ENCODE measurements at regions not wholly inside any gene's neighbourhood (a gene's known extent, or its start where the extent isn't known, plus 50 kb on each side); places are given as distances from the start of the nearest gene placed in this dataset.
"Not testable (repeated sequence)": the region's sequence is repeated elsewhere in the genome, so short reads cannot be mapped to it uniquely, and the experiment has no call there.

DNA sequence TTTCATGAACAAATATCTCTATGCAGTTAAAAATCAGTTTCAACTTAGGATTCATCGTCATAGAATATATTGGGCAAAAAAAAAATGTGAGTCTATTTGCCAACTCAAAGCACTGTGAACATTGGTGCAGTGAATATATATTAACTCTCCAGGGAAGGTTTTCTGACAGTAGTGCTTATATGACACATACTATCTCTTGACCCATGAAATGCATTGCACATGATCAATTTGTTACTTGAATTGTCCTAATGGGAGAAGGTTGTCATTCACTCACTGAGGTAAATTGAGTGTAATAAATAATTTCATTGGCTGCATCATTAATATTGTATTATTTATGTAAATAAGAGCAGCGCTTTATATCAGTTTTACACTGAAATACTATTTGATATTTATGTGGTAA is 2458.5 kb downstream of the ARAP2 start:
- DNase-seq (ENCODE audit: low spot score): no peak

DNA sequence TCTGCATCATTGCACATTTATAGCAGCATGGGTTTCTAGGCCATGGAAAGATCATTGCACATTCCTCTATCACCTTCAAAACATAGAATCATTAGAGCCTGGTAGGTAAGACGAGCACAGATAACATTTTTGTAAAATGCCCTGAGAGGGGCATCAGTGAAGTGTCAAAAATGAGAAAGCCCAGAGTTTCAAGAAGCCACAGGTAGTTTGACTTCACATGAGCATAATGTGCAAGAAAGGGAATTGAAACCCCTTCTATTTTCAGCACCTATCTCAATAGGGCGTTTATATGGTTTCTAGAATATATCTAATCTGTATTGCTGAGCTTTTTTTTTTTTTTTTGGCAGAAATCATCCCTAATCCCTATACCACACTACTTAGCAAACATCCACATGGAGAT is 2441.7 kb downstream of the ARAP2 start:
- DNase-seq (ENCODE audit: low spot score): no peak

DNA sequence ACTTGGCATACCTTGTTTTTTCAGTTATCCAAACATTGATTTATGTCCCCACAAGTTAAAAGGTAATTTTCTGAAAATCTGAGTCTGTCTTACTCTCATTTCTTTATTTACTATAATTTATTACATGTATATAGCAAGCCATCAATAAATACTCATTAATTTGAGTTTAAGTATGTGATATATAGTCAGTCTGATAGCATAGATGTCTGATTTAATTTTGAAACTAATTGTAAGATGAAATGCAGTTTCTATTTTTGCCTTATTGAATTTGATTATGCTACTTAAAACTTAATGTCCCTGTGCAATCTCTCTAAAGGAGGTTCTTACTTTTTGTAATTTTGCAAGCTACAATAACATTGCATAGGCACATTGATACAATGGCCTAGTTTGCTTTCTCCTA is 2418.6 kb downstream of the ARAP2 start:
- no peak for DNase-seq (ENCODE audit: low spot score)

DNA sequence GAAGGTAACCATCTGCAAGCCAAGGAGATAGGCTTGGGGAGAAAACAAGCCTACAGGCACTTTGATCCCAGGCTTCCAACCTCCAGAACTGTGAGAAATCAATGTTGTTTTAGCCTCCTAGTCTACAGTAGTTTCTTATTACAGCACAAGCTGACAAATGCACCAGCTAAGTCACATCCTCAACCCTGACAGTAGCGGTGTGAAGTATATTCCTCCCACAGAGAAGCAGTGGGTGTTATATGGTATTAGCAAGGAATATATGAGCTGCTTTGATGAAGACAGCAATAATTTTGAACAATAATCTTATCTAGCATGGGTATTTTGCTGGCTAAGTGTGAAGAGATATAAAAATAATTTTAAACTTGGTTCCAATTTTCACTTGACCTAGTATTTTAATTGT is 2415.0 kb downstream of the ARAP2 start:
- not testable (repeated sequence) for DNase-seq (ENCODE audit: low spot score)

DNA sequence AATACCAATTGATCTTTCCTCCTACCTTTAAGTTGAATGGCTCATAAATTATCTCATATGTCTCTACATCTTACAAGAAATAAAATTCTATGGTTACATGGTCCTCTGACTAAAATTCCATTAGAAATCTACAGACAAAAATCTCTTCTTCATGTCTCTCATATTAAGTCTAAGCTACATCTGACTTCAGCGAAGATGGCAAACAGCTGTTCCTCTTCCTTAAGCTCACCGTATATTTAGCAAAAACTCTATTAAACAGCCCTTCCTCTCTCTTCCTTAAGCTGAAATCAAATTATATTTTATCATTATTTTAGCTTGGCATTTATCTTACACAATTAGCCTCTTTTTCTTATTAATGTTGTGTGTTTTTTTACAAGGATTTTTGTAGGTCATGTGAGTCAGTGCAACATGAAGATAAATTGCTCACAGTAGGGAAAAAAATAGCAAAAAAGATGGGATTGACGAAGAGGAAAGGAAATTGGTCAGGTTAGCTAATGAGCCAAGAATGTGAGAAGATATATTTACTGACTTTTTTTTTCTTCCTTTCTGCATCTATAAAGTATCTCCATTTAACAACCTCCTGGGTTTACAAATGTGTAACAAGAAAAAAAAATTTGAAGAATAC is 2412.8 kb downstream of the ARAP2 start:
- no peak for DNase-seq (ENCODE audit: low spot score)

DNA sequence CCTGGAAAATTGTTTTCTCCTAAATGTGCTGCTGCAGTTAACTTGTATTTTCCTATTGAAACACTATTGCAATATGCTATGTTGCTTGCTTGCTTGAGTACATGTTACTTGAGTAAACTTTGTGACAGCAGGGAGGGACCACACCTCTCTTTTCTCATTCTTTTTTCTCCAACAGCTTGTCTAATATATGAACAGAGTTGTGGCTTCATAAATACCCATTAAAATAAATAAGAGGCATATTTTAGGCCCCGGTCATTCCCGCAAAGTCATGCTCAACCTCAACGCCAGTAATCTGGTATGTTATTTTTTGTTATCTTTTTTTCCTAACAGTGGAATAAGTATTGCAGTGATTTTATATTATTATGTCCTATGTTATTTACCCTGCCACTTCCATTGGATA is 2408.6 kb downstream of the ARAP2 start:
- not testable (repeated sequence) for DNase-seq (ENCODE audit: low spot score)

DNA sequence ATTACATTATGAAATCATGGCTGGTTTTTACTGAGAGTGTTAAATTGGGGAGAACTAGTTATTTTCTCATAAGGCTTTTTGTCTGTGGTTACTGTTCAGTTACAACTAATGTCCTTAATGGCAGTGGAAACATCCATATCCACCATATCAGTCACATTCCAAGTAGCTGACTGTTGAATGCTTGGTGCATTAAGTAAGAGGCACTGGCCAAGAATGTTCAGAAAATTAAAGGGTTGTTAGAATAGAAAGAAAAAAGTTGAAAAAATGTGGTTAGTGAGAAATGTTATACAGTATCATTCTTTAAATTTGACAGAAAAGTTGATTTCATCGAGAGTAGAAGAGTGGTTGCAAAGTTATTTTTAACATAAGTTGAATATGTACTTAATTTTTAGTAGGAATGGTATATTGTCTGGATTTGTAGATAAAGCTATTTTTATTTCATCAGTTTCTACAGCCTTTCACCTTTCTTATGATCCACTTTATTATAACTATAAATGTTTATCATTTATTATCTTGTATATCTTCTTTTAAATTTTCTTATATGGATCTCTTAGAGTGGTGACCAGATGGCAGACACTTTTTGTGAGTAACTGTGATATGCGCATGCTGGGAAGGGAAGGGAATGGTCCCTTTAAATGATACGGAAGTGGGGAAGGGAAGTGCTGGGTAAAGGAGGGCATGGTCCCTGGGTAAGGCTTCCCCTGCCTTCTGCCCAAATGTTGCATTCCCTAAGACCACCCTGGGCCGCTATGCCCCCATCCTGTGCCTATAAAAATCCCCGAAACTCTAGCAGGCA is 2407.1 kb downstream of the ARAP2 start:
- DNase-seq (ENCODE audit: low spot score): no peak

DNA sequence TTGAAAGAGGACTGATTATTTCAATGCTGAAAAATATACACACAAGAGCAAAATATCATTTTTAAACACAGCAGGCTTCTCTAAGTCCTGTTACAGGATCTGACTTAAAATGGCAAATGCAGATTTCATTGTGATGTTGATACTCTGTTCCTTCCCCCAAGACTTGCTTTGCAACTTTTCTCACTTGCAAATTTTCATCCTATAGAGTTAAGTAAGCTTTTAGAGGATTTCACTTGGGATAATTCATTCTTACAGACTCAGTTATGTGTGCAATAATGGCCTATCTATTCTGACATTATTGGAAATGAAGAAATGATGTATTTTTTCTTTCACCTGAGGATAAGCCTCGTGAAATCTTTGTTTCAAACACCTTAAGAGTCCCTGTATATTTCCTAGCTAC is 2403.2 kb downstream of the ARAP2 start:
- no peak for DNase-seq (ENCODE audit: low spot score)

DNA sequence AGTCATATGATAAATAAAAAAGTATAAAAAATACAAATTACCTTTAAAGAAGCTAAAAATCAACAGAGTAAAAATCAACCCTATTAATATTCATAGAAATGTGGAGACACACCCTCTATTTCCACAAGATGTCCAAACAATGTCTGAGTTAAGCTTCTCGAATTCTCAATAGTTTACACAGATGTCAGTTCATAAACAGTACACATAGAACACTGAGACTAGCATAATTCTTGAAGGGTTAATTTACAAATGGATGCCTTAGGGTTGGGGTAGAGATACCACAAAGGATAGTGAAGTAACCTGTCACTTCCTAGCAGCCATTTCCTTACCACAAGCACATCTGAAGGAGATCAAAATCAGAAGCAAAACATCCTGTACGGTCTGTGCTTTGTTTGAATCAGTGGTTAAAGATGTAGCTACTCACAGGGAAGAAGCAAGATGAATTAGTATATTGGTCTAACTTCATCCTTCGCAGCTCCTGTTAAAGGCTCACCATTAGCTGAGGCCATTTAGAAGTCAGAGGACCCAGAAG is 2393.9 kb downstream of the ARAP2 start:
- DNase-seq (ENCODE audit: low spot score): no peak

DNA sequence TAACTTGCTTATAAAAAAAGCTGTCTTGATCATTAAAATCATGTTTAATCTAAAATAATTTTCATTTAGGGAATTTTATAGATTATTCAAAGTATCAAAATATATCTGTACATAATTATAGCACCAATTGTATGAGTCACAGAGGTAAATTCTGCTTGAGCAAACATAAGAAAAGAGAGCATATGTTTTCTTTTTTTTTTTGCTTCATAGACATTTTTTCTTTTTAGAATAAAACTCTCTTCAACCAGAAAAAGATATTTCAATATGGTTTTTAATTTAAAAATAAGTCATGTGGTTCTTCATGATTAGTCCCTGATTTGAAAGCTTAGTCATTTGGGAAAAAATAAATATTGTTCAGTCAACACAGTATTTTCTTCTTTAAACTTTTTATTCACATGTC is 2390.6 kb downstream of the ARAP2 start:
- DNase-seq (ENCODE audit: low spot score): not testable (repeated sequence)

DNA sequence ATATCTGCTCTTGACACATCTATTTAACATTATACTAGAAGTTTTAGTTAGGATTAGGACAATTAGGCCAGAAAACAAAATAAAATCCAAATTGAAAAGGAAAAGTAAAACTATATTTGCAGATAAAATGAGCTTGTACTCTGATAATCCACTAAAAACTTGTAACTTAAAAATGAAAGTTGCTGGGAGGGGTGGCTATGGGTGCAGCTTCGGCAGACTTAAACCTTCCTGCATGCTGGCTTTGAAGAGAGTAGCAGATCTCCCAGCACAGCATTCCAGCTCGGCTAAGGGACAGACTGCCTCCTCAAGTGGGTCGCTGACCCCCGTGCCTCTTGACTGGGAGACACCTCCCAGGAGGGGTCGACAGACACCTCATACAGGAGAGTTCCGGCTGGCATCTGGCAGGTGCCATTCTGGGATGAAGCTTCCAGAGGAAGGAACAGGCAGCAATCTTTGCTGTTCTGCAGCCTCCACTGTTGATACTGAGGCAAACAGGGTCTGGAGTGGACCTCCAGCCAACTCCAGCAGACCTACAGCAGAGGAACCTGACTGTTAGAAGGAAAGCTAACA is 2379.9 kb downstream of the ARAP2 start:
- DNase-seq (ENCODE audit: low spot score): no peak

DNA sequence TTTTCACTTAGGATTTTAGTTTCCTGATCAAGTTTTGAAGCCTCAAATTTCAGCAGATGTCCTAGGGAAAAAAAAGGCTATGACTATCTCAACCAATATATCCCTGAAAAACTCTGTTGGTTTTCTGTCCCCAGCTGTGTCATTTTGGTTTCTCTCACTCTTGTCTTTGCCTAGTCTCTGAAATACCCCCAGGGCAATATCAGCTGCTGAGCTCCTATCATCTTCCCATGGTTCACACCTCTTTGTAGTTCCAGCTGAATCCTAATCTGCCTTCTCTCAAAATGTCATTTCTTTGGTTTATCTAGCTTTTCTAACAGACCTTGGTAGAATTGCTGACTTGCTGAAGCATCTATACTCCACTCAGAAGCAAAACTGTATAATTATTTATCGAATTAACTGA is 2370.5 kb downstream of the ARAP2 start:
- DNase-seq (ENCODE audit: low spot score): no peak

DNA sequence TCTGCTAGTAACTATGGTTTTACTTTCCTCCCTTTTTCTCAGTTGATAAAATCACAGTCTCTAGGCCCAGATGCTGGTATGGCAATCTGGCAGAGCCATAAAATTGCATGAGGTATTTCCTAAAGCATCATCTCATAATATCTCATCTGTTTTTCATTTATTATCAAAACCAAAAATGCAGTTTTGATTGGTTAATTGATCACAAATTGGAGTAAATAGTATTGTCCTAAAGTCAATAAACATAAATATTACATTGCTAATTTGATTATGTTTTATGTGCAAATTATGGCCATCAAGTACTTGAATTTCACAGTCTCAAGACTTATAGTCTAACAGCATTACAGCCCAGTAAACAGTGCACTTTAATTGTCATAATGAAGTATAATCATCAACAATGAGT is 2365.6 kb downstream of the ARAP2 start:
- no peak for DNase-seq (ENCODE audit: low spot score)

DNA sequence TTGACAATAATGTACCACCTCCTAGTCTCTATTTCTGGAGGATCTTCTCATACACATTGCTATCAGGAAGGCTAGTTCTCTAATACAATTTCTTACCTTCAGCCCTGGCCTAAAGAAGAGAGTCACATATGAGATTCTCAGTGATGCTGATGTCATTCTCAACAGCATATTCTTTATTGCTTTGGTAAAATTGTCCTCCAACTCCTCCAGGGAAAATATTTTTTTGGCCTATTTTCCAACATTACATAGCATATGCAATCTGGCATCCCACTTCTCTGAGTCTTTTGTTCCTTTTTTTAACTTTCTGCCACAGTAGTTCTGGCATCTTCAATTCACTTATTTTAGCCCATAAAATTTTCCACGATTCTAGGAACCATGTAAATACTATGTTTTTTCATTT is 2363.1 kb downstream of the ARAP2 start:
- DNase-seq (ENCODE audit: low spot score): no peak

DNA sequence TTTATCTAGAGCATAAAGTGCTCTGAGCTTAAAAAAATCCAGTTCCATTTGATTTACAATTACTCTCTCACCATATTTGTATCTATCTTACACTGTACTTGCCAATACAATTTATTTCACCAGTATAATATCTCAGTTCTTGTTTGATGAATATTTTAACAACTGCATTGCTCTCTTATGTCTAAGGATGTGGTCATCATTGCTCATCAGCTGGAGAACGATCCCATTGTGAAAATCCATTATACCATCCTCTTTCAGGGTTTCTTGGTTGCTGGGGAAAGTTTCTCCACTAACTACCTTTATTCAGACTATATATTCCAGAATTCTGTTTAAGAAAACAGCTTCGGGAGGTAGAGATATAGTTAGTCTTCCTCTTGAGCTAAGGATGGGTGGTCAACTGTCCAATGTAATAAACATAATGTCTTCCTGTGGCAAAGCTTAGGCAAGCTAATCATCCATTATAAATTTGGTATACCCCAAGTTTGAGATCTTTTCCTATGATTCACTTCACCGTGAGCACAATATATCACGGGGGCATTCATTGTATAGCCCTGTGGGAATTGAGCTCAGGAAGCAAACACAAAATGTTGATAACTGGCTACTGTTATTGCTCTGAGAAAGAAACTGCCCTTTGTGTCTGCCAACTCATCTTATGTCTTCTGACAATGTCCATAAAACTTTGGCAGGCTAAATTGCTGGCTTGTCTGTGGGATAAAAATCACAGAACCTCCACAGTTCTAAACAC is 2361.9 kb downstream of the ARAP2 start:
- DNase-seq (ENCODE audit: low spot score): no peak

DNA sequence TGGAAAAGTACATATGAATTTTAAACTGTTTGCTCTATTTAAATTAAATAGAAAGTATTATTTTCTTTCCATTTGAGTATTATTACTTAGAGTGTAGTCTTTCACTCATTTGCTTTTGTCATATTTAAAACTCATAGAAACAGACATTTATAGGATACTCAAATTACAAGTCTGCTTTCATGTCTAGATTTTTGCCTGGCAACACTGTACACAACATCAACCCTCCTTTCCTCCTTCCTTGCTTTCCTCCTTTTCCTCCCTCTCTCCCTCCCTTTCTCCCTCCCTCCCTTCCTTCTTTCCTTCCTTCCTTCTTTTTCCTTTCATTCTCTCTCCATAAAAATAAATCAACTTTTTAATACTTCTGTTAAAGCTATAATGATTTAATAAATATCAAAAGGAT is 2361.2 kb downstream of the ARAP2 start:
- DNase-seq (ENCODE audit: low spot score): no peak

DNA sequence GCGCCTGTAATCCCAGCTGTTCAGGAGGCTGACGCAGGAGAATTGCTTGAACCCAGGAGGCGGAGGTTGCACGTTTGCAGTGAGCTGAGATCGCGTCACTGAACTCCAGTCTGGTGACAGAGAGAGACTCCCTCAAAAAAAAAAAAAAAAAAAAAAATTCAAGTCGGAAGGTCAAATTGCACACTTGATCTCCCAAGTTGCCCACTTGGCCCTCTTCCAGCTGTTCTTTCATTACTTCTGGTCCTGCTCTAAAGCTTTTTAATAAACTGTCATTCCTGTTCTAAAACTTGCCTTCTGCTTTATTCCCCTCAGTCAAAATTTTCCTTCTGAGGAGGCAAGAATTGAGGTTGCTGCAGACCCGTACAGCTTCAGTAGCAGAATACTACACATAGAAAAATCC is 2358.0 kb downstream of the ARAP2 start:
- DNase-seq (ENCODE audit: low spot score): no peak

DNA sequence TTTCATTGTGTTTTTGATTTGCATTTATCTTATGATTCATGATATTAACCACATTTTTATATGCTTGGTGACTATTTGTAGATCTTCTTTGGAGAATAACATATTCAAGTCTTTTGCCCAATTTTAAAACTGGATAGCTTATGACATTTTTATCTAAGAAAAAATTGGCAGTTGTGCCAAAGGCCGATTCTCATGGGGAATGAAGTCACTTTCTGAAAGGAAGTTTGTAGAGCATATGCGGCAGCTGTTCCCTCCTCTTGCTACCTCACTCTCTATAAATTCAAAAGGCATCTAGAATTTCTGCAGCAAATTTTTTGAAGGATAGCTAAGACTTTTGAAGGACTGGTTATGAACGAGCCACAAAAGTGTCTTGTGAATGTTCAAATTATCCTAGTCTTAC is 2353.5 kb downstream of the ARAP2 start:
- DNase-seq (ENCODE audit: low spot score): no peak

DNA sequence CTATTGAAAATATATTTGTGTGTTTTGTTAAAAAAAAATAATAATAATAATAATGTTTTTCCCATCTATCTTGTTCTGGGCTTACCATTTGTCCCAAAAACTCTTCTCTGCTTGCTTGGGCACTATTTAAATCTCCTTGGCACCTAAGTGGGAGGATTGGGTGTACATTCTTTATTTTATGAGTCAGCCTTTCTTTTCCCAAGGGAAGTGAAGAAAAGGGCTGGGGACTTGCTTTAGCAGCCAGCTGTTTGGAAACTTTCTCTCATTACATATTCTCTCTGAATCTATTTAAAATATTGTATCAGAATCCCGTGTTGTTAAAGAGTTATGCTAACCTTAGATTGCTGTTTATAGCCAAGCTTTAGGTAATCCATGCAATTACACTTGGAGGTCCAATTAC is 2332.4 kb downstream of the ARAP2 start:
- DNase-seq (ENCODE audit: low spot score): no peak

DNA sequence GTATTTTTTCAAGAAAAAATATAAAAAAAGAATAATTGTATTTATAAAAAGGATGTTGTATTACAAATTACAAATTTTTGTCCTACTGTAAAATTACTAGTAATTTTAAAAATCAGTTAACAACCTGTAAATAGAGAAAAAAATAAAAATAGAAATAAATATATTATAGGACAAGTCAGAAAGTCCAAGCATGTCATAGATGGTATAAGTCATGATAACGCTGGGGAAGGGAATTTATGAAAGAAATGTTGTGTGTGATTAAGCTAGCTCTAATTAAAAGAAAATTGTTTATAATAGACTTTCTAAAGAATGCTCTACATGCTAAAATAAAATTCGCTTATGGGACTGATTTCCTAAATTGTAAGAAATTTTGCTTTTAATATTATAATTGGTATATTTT is 2329.9 kb downstream of the ARAP2 start:
- DNase-seq (ENCODE audit: low spot score): no peak

DNA sequence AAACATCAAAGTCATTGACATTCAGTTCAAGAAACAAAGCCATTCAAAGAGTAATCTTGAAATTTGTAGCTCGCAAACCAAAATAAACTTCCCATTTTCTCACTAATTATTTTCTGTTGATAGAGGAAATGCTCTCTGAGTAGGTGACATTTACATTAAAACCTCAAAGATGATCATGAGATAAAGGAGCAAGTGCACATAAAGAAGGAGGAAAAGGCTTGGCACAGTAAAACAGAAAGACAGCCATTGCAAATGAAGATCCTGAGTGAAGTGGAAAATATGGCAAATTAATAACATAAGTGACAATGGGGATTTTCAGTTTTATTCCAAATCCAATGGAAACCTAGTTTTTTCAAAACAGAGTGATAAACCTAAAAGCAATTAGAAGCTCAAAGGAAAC is 2320.8 kb downstream of the ARAP2 start:
- DNase-seq (ENCODE audit: low spot score): no peak

DNA sequence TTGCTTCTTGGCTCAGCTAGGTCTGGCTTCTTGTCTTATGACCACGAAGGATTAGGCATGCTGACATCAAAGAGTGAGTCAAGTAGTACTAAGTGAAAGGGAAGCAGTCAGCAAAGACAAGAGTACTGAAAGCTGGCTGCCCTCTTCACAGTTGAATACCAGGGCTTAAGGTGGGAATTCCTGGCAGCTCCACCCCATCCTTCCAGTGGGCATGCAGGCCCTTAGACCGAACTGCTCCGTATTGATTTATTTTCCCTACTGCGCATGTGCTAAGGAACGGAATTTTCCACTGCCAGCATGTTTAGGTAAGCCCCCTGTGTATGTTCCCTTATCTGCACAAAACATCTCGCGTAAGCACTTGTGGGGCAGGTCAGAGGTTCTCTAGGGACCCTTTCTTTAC is 2320.1 kb downstream of the ARAP2 start:
- DNase-seq (ENCODE audit: low spot score): no peak

DNA sequence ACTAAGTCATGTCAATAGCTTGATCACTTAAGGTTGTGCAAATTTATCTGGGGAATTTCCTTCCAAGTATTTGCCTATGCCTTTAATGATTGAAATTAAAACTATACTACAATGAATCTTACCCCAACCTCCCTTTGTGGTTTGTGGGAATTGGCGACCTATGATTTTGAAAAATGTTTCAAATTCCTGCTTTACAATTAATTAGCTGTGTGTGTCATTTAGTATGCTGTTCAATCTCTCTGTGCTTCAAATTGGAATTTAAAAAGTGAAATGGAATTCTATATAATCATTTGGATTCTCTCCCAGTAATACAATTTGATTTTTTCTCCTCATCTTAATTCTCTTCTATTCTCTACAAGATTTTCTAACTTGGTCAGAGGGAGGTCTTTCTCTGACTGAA is 2319.5 kb downstream of the ARAP2 start:
- DNase-seq (ENCODE audit: low spot score): no peak
